HEK293T (cell line): ENCODE measurements at regions not wholly inside any gene's neighbourhood (a gene's known extent, or its start where the extent isn't known, plus 50 kb on each side); places are given as distances from the start of the nearest gene placed in this dataset.

Experiments
- CTCF ChIA-PET: fragments of 350-600 bp; formaldehyde crosslinking; extraction: SDS; loops from one replicate; lab custom pipeline; 2021; ENCODE audit warnings: antibody characterized with exemption, inconsistent platforms; lab: Yijun Ruan, JAX
- POLR2A ChIA-PET: fragments of 350-600 bp; formaldehyde crosslinking; extraction: SDS; loops from one replicate; lab custom pipeline; 2020; ENCODE audit warnings: antibody characterized with exemption, inconsistent platforms; lab: Yijun Ruan, JAX
- DNase-seq: peaks from one replicate; pipeline ENCODE4 v3.0.0; 2012; ENCODE audit warnings: mixed read lengths; ENCODE audit errors: extremely low spot score
- ARNT ChIP-seq: fragments of 450-650 bp; IDR thresholded peaks from 2 replicates; pipeline ENCODE4 v1.6.1; 2017; ENCODE audit warnings: mild to moderate bottlenecking
- BHLHE40 ChIP-seq: fragments of 450-650 bp; IDR thresholded peaks from 2 replicates; pipeline ENCODE4 v1.6.1; 2016; ENCODE audit warnings: mild to moderate bottlenecking, moderate library complexity, borderline replicate concordance
- CTBP1 ChIP-seq: fragments of 450-650 bp; IDR thresholded peaks from 2 replicates; pipeline ENCODE4 v1.6.1; 2016; ENCODE audit warnings: borderline replicate concordance
- ELF4 ChIP-seq: fragments of 450-650 bp; IDR thresholded peaks from 2 replicates; pipeline ENCODE4 v1.6.1; 2017; ENCODE audit warnings: antibody characterized with exemption
- FOXA1 ChIP-seq: fragments of 450-650 bp; IDR thresholded peaks from 2 replicates; pipeline ENCODE4 v1.6.1; 2016; ENCODE audit warnings: mild to moderate bottlenecking
- FOXK2 ChIP-seq: fragments of 450-650 bp; IDR thresholded peaks from 2 replicates; pipeline ENCODE4 v1.6.1; 2016; ENCODE audit warnings: mild to moderate bottlenecking
- FOXM1 ChIP-seq: fragments of 450-650 bp; IDR thresholded peaks from 2 replicates; pipeline ENCODE4 v1.6.1; 2017; ENCODE audit warnings: mild to moderate bottlenecking, borderline replicate concordance
- HDGF ChIP-seq: fragments of 450-650 bp; IDR thresholded peaks from 2 replicates; pipeline ENCODE4 v1.6.1; 2017; ENCODE audit warnings: antibody characterized with exemption, borderline replicate concordance
- L3MBTL2 ChIP-seq: fragments of 450-650 bp; conservative IDR thresholded peaks from 2 replicates; pipeline ENCODE4 v1.6.1; 2016; ENCODE audit warnings: mild to moderate bottlenecking
- LEF1 ChIP-seq: fragments of 450-650 bp; IDR thresholded peaks from 2 replicates; pipeline ENCODE4 v1.6.1; 2017; ENCODE audit warnings: mild to moderate bottlenecking, borderline replicate concordance
- NFRKB ChIP-seq: fragments of 450-650 bp; IDR thresholded peaks from 2 replicates; pipeline ENCODE4 v1.6.1; 2016; ENCODE audit warnings: mild to moderate bottlenecking, moderate library complexity
- PKNOX1 ChIP-seq: fragments of 450-650 bp; IDR thresholded peaks from 2 replicates; pipeline ENCODE4 v1.6.1; 2016
- SP1 ChIP-seq: fragments of 450-650 bp; IDR thresholded peaks from 2 replicates; pipeline ENCODE4 v1.6.1; 2017
- SUZ12 ChIP-seq: fragments of 450-650 bp; IDR thresholded peaks from 2 replicates; pipeline ENCODE4 v1.6.1; 2016; ENCODE audit warnings: mild to moderate bottlenecking
- TARDBP ChIP-seq: fragments of 450-650 bp; IDR thresholded peaks from 2 replicates; pipeline ENCODE4 v1.6.1; 2016
- ZNF384 ChIP-seq: fragments of 450-650 bp; IDR thresholded peaks from 2 replicates; pipeline ENCODE4 v1.6.1; 2016

- TF ChIP-seq ZNF384 = no peak
- TF ChIP-seq LEF1 = no peak
- TF ChIP-seq SUZ12 = no peak
- TF ChIP-seq ARNT = no peak
- no peak for TF ChIP-seq FOXM1
- TF ChIP-seq FOXK2 = no peak
- TF ChIP-seq PKNOX1 = no peak
- TF ChIP-seq FOXA1 = no peak
- no peak for TF ChIP-seq HDGF
- TF ChIP-seq CTBP1 = no peak
- TF ChIP-seq NFRKB = no peak
- POLR2A ChIA-PET = interaction anchor here (0.6 kb wide), 1 partner anchor 214 kb away, joined by 3 read pairs; the partner anchor contains the start of gene SREK1
- no peak for DNase-seq
- CTCF ChIA-PET = no interaction called here
Measured at GRCh38 chr5:66358741-66359140, 214.6 kb downstream of the SREK1 start.

GRCh38 chr5:66361070-66361469, 217.0 kb downstream of the SREK1 start:
- ChIA-PET POLR2A (no interaction called here), CTCF (no interaction called here)
- no peak for DNase-seq
- TF ChIP-seq SP1 (no peak), LEF1 (no peak), FOXA1 (no peak), PKNOX1 (no peak), HDGF (no peak), SUZ12 (no peak), FOXK2 (no peak), BHLHE40 (no peak), TARDBP (no peak), FOXM1 (no peak), ELF4 (no peak), L3MBTL2 (no peak)

- no peak for DNase-seq
- no peak for TF ChIP-seq ARNT
- TF ChIP-seq SP1 = no peak
- no peak for TF ChIP-seq SUZ12
- no peak for TF ChIP-seq LEF1
- no peak for TF ChIP-seq PKNOX1
- no peak for TF ChIP-seq L3MBTL2
- POLR2A ChIA-PET = no interaction called here
- CTCF ChIA-PET = no interaction called here
Measured at GRCh38 chr5:66362046-66362445, 217.9 kb downstream of the SREK1 start.

- POLR2A ChIA-PET = no interaction called here
- TF ChIP-seq ARNT (no peak), TARDBP (no peak), BHLHE40 (no peak), L3MBTL2 (no peak), FOXM1 (no peak), SUZ12 (no peak), ZNF384 (no peak), LEF1 (no peak), HDGF (no peak), NFRKB (no peak), ELF4 (no peak), CTBP1 (no peak), FOXK2 (no peak), PKNOX1 (no peak), SP1 (no peak), FOXA1 (no peak)
- no peak for DNase-seq
- CTCF ChIA-PET = no interaction called here
Measured at GRCh38 chr5:66362687-66363086, 218.6 kb downstream of the SREK1 start.

GRCh38 chr5:66363097-66363496, 219.0 kb downstream of the SREK1 start:
- TF ChIP-seq NFRKB (no peak), SP1 (no peak), ARNT (no peak), ELF4 (no peak), TARDBP (no peak), FOXA1 (no peak), PKNOX1 (no peak), FOXK2 (no peak), LEF1 (no peak), FOXM1 (no peak), HDGF (no peak), CTBP1 (no peak), L3MBTL2 (no peak), ZNF384 (no peak), SUZ12 (no peak), BHLHE40 (no peak)
- CTCF ChIA-PET = no interaction called here
- DNase-seq = no peak
- POLR2A ChIA-PET = no interaction called here

- CTCF ChIA-PET = no interaction called here
- DNase-seq = no peak
- TF ChIP-seq L3MBTL2 (no peak), PKNOX1 (no peak), BHLHE40 (no peak), LEF1 (no peak), ELF4 (no peak), FOXA1 (no peak), HDGF (no peak), ZNF384 (no peak), ARNT (no peak), NFRKB (no peak), TARDBP (no peak), FOXM1 (no peak), FOXK2 (no peak), CTBP1 (no peak), SP1 (no peak), SUZ12 (no peak)
- POLR2A ChIA-PET = no interaction called here
Measured at GRCh38 chr5:66364186-66364585, 220.1 kb downstream of the SREK1 start.
